Astrocyte of the cerebellum (primary cell): ENCODE measurements at regions not wholly inside any gene's neighbourhood (a gene's known extent, or its start where the extent isn't known, plus 50 kb on each side); places are given as distances from the start of the nearest gene placed in this dataset.
"Not testable (repeated sequence)": the region's sequence is repeated elsewhere in the genome, so short reads cannot be mapped to it uniquely, and the experiment has no call there.

Source experiments
- DNase-seq: peaks from one replicate; pipeline ENCODE4 v3.0.0-alpha.2; 2011; ENCODE audit warnings: low read depth
- H3K4me3 ChIP-seq: 2 replicates; pipeline ENCODE4 v1.5.1; 2011; ENCODE audit warnings: mild to moderate bottlenecking, low read depth, low read length, moderate library complexity
- CTCF ChIP-seq: IDR thresholded peaks from 2 replicates; pipeline ENCODE4 v1.5.1; 2012; ENCODE audit warnings: low read length, low read depth, moderate library complexity, mild to moderate bottlenecking; ENCODE audit errors: missing control alignments
- in situ Hi-C: cut with HindIII; loops from 2 replicates; pipeline ENCODE4 v1.10.0; 2017; ENCODE audit warnings: low sequenced_read_pairs

DNA sequence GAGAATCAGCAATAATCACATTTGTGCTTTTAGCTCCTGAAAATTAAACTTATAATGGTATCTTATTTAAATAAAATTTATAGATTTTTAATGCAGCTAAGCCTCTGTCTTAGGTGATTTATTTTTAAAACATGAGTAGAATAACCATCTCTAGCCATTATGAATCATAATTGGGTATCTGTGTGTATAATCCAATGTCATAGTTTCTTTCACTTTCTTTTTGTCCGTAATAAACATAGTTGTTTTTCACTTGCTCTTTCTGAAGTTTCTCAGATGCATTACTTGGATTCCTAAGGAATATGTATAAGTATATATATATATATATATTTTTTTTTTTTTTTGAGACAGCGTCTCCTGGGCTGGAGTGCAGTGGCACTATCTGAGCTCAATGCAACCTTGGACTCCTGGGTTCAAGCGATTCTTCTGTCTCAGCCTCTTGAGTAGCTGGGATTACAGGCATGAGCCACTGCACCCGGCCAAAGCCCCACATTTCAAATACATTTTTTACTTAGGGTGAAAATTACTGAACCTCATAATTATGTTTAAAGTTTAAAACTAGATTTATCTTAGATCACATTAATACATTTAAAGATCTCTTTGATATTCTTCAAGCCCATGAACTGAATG, 377.1 kb downstream of the PRDM9 start:
- TF ChIP-seq CTCF = no peak

GRCh38 chr5:23893561-23893960, 386.2 kb downstream of the PRDM9 start:
- TF ChIP-seq CTCF = no peak
- no peak overlapping the region for H3K4me3 ChIP-seq
- in situ Hi-C loops = no loop called here
- DNase-seq = no peak

More for the DNA sequence above, 377.1 kb downstream of the PRDM9 start:
- DNase-seq = no peak
- in situ Hi-C loops = no loop called here
- H3K4me3 ChIP-seq = no peak overlapping the region

GRCh38 chr5:23895614-23896013, 388.2 kb downstream of the PRDM9 start:
- no peak overlapping the region for H3K4me3 ChIP-seq
- no peak for DNase-seq
- no peak for TF ChIP-seq CTCF
- in situ Hi-C loops = no loop called here

GRCh38 chr5:23930985-23931384, 423.6 kb downstream of the PRDM9 start:
- TF ChIP-seq CTCF = no peak
- no peak overlapping the region for H3K4me3 ChIP-seq
- in situ Hi-C loops = no loop called here
- no peak for DNase-seq

DNA sequence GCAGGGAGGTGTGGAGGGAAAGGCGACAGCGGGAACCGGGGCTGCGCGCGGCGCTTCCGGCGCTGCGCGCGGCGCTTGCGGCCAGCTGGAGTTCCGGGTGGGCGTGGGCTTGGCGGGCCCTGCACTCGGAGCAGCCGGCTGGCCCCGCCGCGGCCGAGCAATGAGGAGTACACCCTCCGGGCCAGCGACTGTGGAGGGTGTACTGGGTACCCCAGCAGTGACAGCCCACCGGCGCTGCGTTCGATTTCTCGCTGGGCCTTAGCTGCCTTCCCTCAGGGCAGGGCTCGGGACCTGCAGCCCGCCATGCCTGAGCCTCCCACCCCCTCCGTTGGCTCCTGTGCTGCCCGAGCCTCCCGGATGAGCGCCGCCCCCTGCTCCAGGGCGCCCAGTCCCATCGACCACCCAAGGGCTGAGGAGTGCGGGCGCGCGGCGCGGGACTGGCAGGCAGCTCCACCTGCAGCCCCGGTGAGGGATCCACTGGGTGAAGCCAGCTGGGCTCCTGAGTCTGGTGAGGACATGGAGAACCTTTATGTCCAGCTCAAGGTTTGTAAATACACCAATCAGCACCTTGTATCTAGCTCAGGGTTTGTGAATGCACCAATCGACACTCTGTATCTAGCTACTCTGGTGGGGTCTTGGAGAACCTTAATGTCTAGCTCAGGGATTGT, 444.0 kb downstream of the PRDM9 start:
- in situ Hi-C loops, DNase-seq: not testable (repeated sequence)
- H3K4me3 ChIP-seq = peak overlapping the region; percentile 14

- in situ Hi-C loops = no loop called here
- TF ChIP-seq CTCF = no peak
- no peak overlapping the region for H3K4me3 ChIP-seq
- DNase-seq = no peak
Measured at GRCh38 chr5:23963449-23963848, 456.0 kb downstream of the PRDM9 start.

GRCh38 chr5:23977365-23977764, 470.0 kb downstream of the PRDM9 start:
- in situ Hi-C loops = no loop called here
- no peak overlapping the region for H3K4me3 ChIP-seq
- TF ChIP-seq CTCF = no peak
- no peak for DNase-seq
